ENCODE measurements at regions not wholly inside any gene's neighbourhood (a gene's known extent, or its start where the extent isn't known, plus 50 kb on each side); places are given as distances from the start of the nearest gene placed in this dataset.

- FAIRE-seq (no peak), DNase-seq (ENCODE audit: low read depth, low spot score) (no peak), ATAC-seq (no peak)
- no peak for TF ChIP-seq REST (IDR thresholded peaks at IDR 0.05; ENCODE audit: low read depth, low read length)
- no peak for TF ChIP-seq ZBTB33 (IDR thresholded peaks at IDR 0.05)
- TF ChIP-seq HCFC1 (IDR thresholded peaks at IDR 0.05; ENCODE audit: low read length) = no peak
- TF ChIP-seq IKZF1 (conservative IDR thresholded peaks at IDR 0.05) = no peak
- TF ChIP-seq SREBF2 (IDR thresholded peaks at IDR 0.05; ENCODE audit: low read length) = no peak
- no peak for TF ChIP-seq MEF2B (IDR thresholded peaks at IDR 0.05; ENCODE audit: partially characterized antibody, poor library complexity, severe bottlenecking)
- no peak for TF ChIP-seq CHD4 (IDR thresholded peaks at IDR 0.05)
- no peak for TF ChIP-seq FOXK2 (IDR thresholded peaks at IDR 0.05)
- CTCF ChIA-PET = no interaction called here
- no peaks in the 10 kb centered on the region for H4K20me1 ChIP-seq (ENCODE audit: control insufficient read depth, insufficient read depth)
- H3K9ac ChIP-seq (ENCODE audit: control insufficient read depth, insufficient read depth, low read length) = no peak overlapping the region
- H3K4me3 ChIP-seq = no peak overlapping the region
- POLR2A ChIA-PET = no interaction called here
- H3K9me3 ChIP-seq (replicated peaks; ENCODE audit: control insufficient read depth, insufficient read depth, low read length) = no peaks in the 10 kb centered on the region
- 6% methylated on average over 1 of the region's 1 CpG for WGBS (ENCODE audit: insufficient coverage, insufficient replicate concordance, low lambda C conversion rate, missing lambda C conversion rate)
- BruUV-seq (replicated peaks) = no TSS peak
- RAD21 ChIA-PET (ENCODE audit: unreplicated experiment) = no interaction called here
- in situ Hi-C loops (cut with MboI) (no loop called here), intact Hi-C loops (cut with micrococcal nuclease; ENCODE audit: unreplicated experiment) (no loop called here)
- H2AFZ ChIP-seq (ENCODE audit: control insufficient read depth, low read depth, low read length) = no peak overlapping the region
- H3K4me2 ChIP-seq (ENCODE audit: control insufficient read depth, insufficient read depth) = no peak overlapping the region
- no peak overlapping the region for H3K27ac ChIP-seq (ENCODE audit: control insufficient read depth, insufficient read depth)
- no peaks in the 10 kb centered on the region for H3K4me1 ChIP-seq (ENCODE audit: control insufficient read depth, insufficient read depth, low read length)
- SMC1A ChIA-PET (ENCODE audit: uncharacterized antibody, unreplicated experiment) = no interaction called here
- no peaks in the 10 kb centered on the region for H3K79me2 ChIP-seq (ENCODE audit: control insufficient read depth, insufficient read depth, low read length)
- no peaks in the 10 kb centered on the region for H3K27me3 ChIP-seq (replicated peaks in 1 of 2; ENCODE audit: control insufficient read depth in 2 of 2, insufficient read depth in 2 of 2, low read length in 1 of 2)
- H3K36me3 ChIP-seq (ENCODE audit: control insufficient read depth in 2 of 2, insufficient read depth in 2 of 2, low read length in 1 of 2) = no peaks in the 10 kb centered on the region
Observed at GRCh38 chr7:13201628-13202027, 514.2 kb downstream of the ARL4A start.

All from GM12878 (cell line).